ENCODE measurements at regions not wholly inside any gene's neighbourhood (a gene's known extent, or its start where the extent isn't known, plus 50 kb on each side); places are given as distances from the start of the nearest gene placed in this dataset.

DNA sequence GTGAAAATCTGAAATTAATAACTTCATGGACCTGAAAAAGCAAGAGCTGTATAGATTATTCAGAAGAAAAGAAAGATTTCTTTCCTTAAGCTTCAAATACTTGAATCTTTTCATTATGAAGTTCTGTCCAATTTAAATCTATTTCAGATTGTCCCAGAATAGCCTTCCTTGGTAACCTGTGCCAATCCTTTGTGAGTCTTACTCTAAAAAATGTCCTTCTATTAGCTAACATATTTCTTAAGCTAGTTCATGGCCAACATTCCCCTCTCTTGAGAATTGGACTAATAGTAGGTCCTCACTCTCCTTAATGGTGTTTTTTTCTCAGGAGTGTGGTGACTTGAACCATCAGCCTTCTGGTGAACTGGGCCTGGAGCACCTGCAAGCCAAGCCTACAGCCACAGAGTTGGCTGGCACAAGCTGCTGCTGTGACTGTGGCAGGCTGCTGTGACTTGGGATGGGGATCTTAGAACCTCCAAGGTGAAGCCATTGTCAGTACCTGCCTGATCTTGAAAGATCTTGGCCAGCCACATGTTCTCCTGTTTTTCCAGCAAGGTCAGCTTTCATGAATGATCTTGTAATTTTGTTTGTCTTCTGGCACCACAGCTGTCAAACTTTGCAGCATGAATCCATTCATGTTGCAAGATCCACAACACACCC, 262.6 kb upstream of the MAP3K1 start:
- H3K4me3 ChIP-seq (replicated peaks; ENCODE audit: insufficient read depth, low read length), result no peak overlapping the region
- H3K27ac ChIP-seq (replicated peaks), result no peak overlapping the region
- TF ChIP-seq POLR2AphosphoS5 (IDR thresholded peaks at IDR 0.05; ENCODE audit: low read depth), result no peak
- TF ChIP-seq GABPA (IDR thresholded peaks at IDR 0.05; ENCODE audit: low read depth), result no peak
- TF ChIP-seq CTCF (IDR thresholded peaks at IDR 0.05; ENCODE audit: insufficient read depth, low read length), result no peak
- TF ChIP-seq, protein P1, sequence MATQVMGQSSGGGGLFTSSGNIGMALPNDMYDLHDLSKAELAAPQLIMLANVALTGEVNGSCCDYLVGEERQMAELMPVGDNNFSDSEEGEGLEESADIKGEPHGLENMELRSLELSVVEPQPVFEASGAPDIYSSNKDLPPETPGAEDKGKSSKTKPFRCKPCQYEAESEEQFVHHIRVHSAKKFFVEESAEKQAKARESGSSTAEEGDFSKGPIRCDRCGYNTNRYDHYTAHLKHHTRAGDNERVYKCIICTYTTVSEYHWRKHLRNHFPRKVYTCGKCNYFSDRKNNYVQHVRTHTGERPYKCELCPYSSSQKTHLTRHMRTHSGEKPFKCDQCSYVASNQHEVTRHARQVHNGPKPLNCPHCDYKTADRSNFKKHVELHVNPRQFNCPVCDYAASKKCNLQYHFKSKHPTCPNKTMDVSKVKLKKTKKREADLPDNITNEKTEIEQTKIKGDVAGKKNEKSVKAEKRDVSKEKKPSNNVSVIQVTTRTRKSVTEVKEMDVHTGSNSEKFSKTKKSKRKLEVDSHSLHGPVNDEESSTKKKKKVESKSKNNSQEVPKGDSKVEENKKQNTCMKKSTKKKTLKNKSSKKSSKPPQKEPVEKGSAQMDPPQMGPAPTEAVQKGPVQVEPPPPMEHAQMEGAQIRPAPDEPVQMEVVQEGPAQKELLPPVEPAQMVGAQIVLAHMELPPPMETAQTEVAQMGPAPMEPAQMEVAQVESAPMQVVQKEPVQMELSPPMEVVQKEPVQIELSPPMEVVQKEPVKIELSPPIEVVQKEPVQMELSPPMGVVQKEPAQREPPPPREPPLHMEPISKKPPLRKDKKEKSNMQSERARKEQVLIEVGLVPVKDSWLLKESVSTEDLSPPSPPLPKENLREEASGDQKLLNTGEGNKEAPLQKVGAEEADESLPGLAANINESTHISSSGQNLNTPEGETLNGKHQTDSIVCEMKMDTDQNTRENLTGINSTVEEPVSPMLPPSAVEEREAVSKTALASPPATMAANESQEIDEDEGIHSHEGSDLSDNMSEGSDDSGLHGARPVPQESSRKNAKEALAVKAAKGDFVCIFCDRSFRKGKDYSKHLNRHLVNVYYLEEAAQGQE (IDR thresholded peaks at IDR 0.05; ENCODE audit: insufficient replicate concordance, low read depth), result no peak
- no peak for TF ChIP-seq SPI1 (IDR thresholded peaks at IDR 0.05; ENCODE audit: borderline replicate concordance, low read depth)
- no peak for DNase-seq (ENCODE audit: low read depth in 1 of 2, low spot score in 1 of 2)
- H3K27me3 ChIP-seq (ENCODE audit: insufficient read depth, poor library complexity, severe bottlenecking), result no peaks in the 10 kb centered on the region

- Histone ChIP-seq H3K4me3 (replicated peaks; ENCODE audit: insufficient read depth, low read length) (no peak overlapping the region), H3K27ac (replicated peaks) (no peak overlapping the region), H3K27me3 (ENCODE audit: insufficient read depth, poor library complexity, severe bottlenecking) (no peaks in the 10 kb centered on the region)
- TF ChIP-seq CTCF (IDR thresholded peaks at IDR 0.05; ENCODE audit: insufficient read depth, low read length) (no peak), SPI1 (IDR thresholded peaks at IDR 0.05; ENCODE audit: borderline replicate concordance, low read depth) (no peak), POLR2AphosphoS5 (IDR thresholded peaks at IDR 0.05; ENCODE audit: low read depth) (no peak), GABPA (IDR thresholded peaks at IDR 0.05; ENCODE audit: low read depth) (no peak)
- TF ChIP-seq, protein P1 (IDR thresholded peaks at IDR 0.05; ENCODE audit: insufficient replicate concordance, low read depth), result no peak
- no peak for DNase-seq (ENCODE audit: low read depth in 1 of 2, low spot score in 1 of 2)
These were observed 265.1 kb upstream of the MAP3K1 start for GRCh38 chr5:56550227-56550626.

DNA sequence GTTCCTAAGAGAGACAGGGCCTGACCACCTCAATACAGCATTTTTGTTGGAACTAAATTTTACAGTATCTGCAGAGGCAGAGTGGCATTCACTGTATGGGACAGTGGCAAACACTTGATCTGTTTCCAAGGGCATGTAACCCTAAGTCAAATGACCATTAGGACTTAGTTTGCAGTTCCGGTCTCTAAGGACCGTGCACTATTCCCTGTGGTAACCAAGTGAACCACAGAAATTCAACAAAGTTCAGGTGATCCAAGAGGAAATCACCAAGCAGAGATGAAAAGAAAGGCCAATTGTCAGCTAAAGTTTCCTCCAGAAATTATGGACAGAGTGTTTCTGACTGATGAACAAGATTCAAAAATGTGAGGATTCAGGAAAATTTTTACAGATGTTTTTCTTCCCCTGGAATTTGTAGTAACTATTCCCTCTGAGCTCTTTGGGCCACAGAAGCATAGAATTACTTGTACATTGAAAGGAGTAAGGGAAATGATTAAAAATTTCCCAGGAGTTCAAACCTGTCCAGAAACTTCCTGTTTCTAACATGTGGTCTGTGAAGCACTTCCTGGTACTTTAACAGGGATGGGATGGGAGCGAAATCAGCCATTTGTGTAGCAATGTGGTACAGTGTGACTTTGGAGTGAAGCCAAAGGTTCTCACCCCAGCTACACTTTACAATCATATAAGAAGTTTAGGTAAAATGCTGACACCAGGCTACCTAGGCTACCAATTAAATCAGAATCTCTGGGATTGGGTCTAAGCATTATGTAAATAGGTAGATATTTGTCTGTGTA, 266.1 kb upstream of the MAP3K1 start:
- H3K27me3 ChIP-seq (ENCODE audit: insufficient read depth, poor library complexity, severe bottlenecking), result no peaks in the 10 kb centered on the region
- no peak for TF ChIP-seq SPI1 (IDR thresholded peaks at IDR 0.05; ENCODE audit: borderline replicate concordance, low read depth)
- DNase-seq (ENCODE audit: low read depth in 1 of 2, low spot score in 1 of 2), result no peak
- no peak overlapping the region for H3K27ac ChIP-seq (replicated peaks)
- H3K4me3 ChIP-seq (replicated peaks; ENCODE audit: insufficient read depth, low read length), result no peak overlapping the region

DNA sequence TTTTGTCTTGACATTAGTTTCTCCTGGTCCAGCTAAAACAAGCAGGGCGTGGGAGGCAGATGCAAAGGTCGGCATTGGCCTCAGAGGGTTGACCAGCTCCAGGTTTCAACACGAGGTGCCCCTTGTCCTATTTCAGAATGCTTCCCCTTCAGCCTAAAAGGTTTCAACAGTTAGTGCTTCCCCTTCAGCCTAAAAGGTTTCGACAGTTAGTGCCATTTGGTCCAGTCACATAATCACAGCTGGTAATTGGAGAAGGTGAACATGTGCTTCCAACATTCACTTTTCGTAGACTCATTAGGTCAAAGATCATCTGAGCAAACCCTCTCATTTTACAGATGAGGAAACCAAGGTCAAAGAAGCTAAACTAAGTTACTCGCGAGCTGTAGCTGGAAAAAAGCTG, 270.3 kb upstream of the MAP3K1 start:
- Histone ChIP-seq H3K27ac (replicated peaks) (no peak overlapping the region), H3K4me3 (replicated peaks; ENCODE audit: insufficient read depth, low read length) (no peak overlapping the region), H3K27me3 (ENCODE audit: insufficient read depth, poor library complexity, severe bottlenecking) (no peaks in the 10 kb centered on the region)
- TF ChIP-seq, protein P1 (IDR thresholded peaks at IDR 0.05; ENCODE audit: insufficient replicate concordance, low read depth), result no peak
- no peak for TF ChIP-seq POLR2AphosphoS5 (IDR thresholded peaks at IDR 0.05; ENCODE audit: low read depth)
- no peak for TF ChIP-seq CTCF (IDR thresholded peaks at IDR 0.05; ENCODE audit: insufficient read depth, low read length)
- TF ChIP-seq GABPA (IDR thresholded peaks at IDR 0.05; ENCODE audit: low read depth), result no peak
- TF ChIP-seq SPI1 (IDR thresholded peaks at IDR 0.05; ENCODE audit: borderline replicate concordance, low read depth), result no peak
- peak in 1 of 2 experiments; percentile 7 for DNase-seq (ENCODE audit: low read depth in 1 of 2, low spot score in 1 of 2)

All from HL-60 (cell line).